OCI-LY7 (cell line): ENCODE measurements at regions not wholly inside any gene's neighbourhood (a gene's known extent, or its start where the extent isn't known, plus 50 kb on each side); places are given as distances from the start of the nearest gene placed in this dataset.

ENCODE experiments used
- BruUV-seq: library from RNA; stranded (reverse); fragments of 400-500 nt; replicated peaks from 2 replicates; lab custom pipeline; 2021; lab: Mats Ljungman, UMichigan
- CTCF ChIA-PET: fragments of 300-600 bp; sonication (Branson Sonifier 250); formaldehyde crosslinking; loops from one replicate; lab custom pipeline; 2022; ENCODE audit warnings: antibody characterized with exemption; ENCODE audit not compliant: unreplicated experiment; lab: Charles Lee
- POLR2A ChIA-PET: fragments of 300-600 bp; sonication (Branson Sonifier 250); formaldehyde crosslinking; loops from one replicate; lab custom pipeline; 2022; ENCODE audit warnings: antibody characterized with exemption; lab: Charles Lee
- DNase-seq: peaks from one replicate; pipeline ENCODE4 v3.0.0-alpha.2; 2015; ENCODE audit warnings: low spot score
- H2AFZ ChIP-seq: fragments of 200-600 bp; sonication (generic), shearing (Covaris generic); 2 replicates; pipeline ENCODE4 v1.6.1; 2014; ENCODE audit warnings: mild to moderate bottlenecking, antibody characterized with exemption, low read length, moderate library complexity
- H3K27ac ChIP-seq: fragments of 200-600 bp; sonication (generic); 2 replicates; pipeline ENCODE4 v1.5.1; 2014; ENCODE audit warnings: mixed run types, low read depth, mild to moderate bottlenecking, moderate library complexity, low read length, inconsistent platforms; ENCODE audit not compliant: poor library complexity, severe bottlenecking
- H3K36me3 ChIP-seq: fragments of 200-600 bp; sonication (generic); 2 replicates; pipeline ENCODE4 v1.6.1; 2014; ENCODE audit warnings: mild to moderate bottlenecking, antibody characterized with exemption, low read length, moderate library complexity, mixed read lengths; ENCODE audit not compliant: insufficient read depth
- H3K4me1 ChIP-seq: fragments of 200-600 bp; sonication (generic); 2 replicates; pipeline ENCODE4 v1.5.1; 2014; ENCODE audit warnings: mild to moderate bottlenecking, low read length; ENCODE audit not compliant: insufficient read depth, poor library complexity, severe bottlenecking
- H3K4me2 ChIP-seq: fragments of 200-600 bp; sonication (generic); 2 replicates; pipeline ENCODE4 v1.6.1; 2014; ENCODE audit warnings: mild to moderate bottlenecking, low read length
- H3K4me3 ChIP-seq: fragments of 200-600 bp; sonication (generic); 2 replicates; pipeline ENCODE4 v1.5.1; 2014; ENCODE audit warnings: mild to moderate bottlenecking, low read depth, low read length; ENCODE audit not compliant: poor library complexity, severe bottlenecking
- H3K79me2 ChIP-seq: fragments of 200-600 bp; sonication (generic); 2 replicates; pipeline ENCODE4 v1.6.1; 2016; ENCODE audit warnings: low read depth, mild to moderate bottlenecking, low read length, moderate library complexity, mixed read lengths; ENCODE audit not compliant: insufficient read depth
- H3K9me2 ChIP-seq: fragments of 200-600 bp; sonication (generic); 2 replicates; pipeline ENCODE4 v1.6.1; 2016; ENCODE audit warnings: mild to moderate bottlenecking, low read length, mixed read lengths; ENCODE audit not compliant: insufficient read depth
- H3K9me3 ChIP-seq: fragments of 200-600 bp; sonication (generic); 2 replicates; pipeline ENCODE4 v1.6.1; 2014; ENCODE audit warnings: mild to moderate bottlenecking, mixed run types, low read length, mixed read lengths
- H4K20me1 ChIP-seq: fragments of 200-600 bp; sonication (generic); 2 replicates; pipeline ENCODE4 v1.6.1; 2014; ENCODE audit warnings: mild to moderate bottlenecking, antibody characterized with exemption, low read length, moderate library complexity, mixed read lengths; ENCODE audit not compliant: insufficient read depth
- CTCF ChIP-seq: fragments of 200-600 bp; sonication (generic); conservative IDR thresholded peaks from 2 replicates; pipeline ENCODE4 v1.5.1; 2014; ENCODE audit warnings: mild to moderate bottlenecking, antibody characterized with exemption, low read length, moderate library complexity, mixed read lengths
- EZH2phosphoT487 ChIP-seq: fragments of 200-600 bp; sonication (generic); IDR thresholded peaks from 2 replicates; pipeline ENCODE4 v1.6.1; 2018; ENCODE audit warnings: low read depth, borderline replicate concordance, mild to moderate bottlenecking, mixed run types, antibody characterized with exemption, low read length, moderate library complexity, mixed read lengths
- intact Hi-C: fragments of 100-400 bp; cut with micrococcal nuclease; formaldehyde crosslinking; loops from one replicate; pipeline ENCODE4 v1.10.0; 2022; ENCODE audit not compliant: unreplicated experiment

GRCh38 chr13:99140831-99141230, 59.8 kb upstream of the UBAC2 start:
- DNase-seq = no peak
- ChIA-PET CTCF (no interaction called here), POLR2A (no interaction called here)
- no peak for TF ChIP-seq EZH2phosphoT487
- no peak for TF ChIP-seq CTCF
- intact Hi-C loops = no loop called here
- no TSS peak for BruUV-seq
- Histone ChIP-seq H3K4me1 (no peaks in the 10 kb centered on the region), H2AFZ (no peak overlapping the region), H3K27ac (no peak overlapping the region), H3K9me3 (no peaks in the 10 kb centered on the region), H4K20me1 (no peaks in the 10 kb centered on the region), H3K9me2 (no peaks in the 10 kb centered on the region), H3K79me2 (no peaks in the 10 kb centered on the region), H3K36me3 (no peaks in the 10 kb centered on the region), H3K4me2 (no peak overlapping the region), H3K4me3 (no peak overlapping the region)

- Histone ChIP-seq H3K36me3 (no peaks in the 10 kb centered on the region), H3K27ac (no peak overlapping the region), H4K20me1 (no peaks in the 10 kb centered on the region), H3K9me2 (no peaks in the 10 kb centered on the region), H2AFZ (no peak overlapping the region), H3K4me3 (no peak overlapping the region), H3K9me3 (no peaks in the 10 kb centered on the region), H3K4me1 (no peaks in the 10 kb centered on the region), H3K4me2 (no peak overlapping the region), H3K79me2 (no peaks in the 10 kb centered on the region)
- POLR2A ChIA-PET = interaction anchor here (0.6 to 2.3 kb wide), 5 partner anchors 15 to 599 kb away, joined by 3 to 6 read pairs (median 3); no protein-coding TSS in a partner anchor
- intact Hi-C loops = no loop called here
- no peak for DNase-seq
- TF ChIP-seq CTCF = no peak
- TF ChIP-seq EZH2phosphoT487 = no peak
- CTCF ChIA-PET = no interaction called here
- BruUV-seq = no TSS peak
Observed at GRCh38 chr13:99143904-99144303, 56.8 kb upstream of the UBAC2 start.

GRCh38 chr13:99144306-99144705, 56.3 kb upstream of the UBAC2 start:
- BruUV-seq = no TSS peak
- no peaks in the 10 kb centered on the region for H3K4me1 ChIP-seq
- H3K9me3 ChIP-seq = no peaks in the 10 kb centered on the region
- no peaks in the 10 kb centered on the region for H3K79me2 ChIP-seq
- ChIA-PET POLR2A (interaction anchor here (0.6 to 2.3 kb wide), 5 partner anchors 15 to 600 kb away, joined by 3 to 6 read pairs (median 3); no protein-coding TSS in a partner anchor), CTCF (no interaction called here)
- intact Hi-C loops = no loop called here
- no peaks in the 10 kb centered on the region for H4K20me1 ChIP-seq
- no peak overlapping the region for H3K4me3 ChIP-seq
- H3K36me3 ChIP-seq = no peaks in the 10 kb centered on the region
- H3K27ac ChIP-seq = no peak overlapping the region
- no peaks in the 10 kb centered on the region for H3K9me2 ChIP-seq
- no peak overlapping the region for H2AFZ ChIP-seq
- no peak for TF ChIP-seq CTCF
- no peak for TF ChIP-seq EZH2phosphoT487
- no peak overlapping the region for H3K4me2 ChIP-seq
- no peak for DNase-seq
